ENCODE measurements at regions not wholly inside any gene's neighbourhood (a gene's known extent, or its start where the extent isn't known, plus 50 kb on each side); places are given as distances from the start of the nearest gene placed in this dataset.

- intact Hi-C loops (cut with DNase I; ENCODE audit: low total_unique reads) = no loop called here
- Histone ChIP-seq H3K36me3 (no peaks in the 10 kb centered on the region), H3K27me3 (no peaks in the 10 kb centered on the region), H3K4me3 (no peak overlapping the region), H3K27ac (no peak overlapping the region), H3K9me3 (no peaks in the 10 kb centered on the region), H3K4me1 (no peaks in the 10 kb centered on the region)
- no peak for TF ChIP-seq CTCF (IDR thresholded peaks at IDR 0.05)
- DNase-seq = no peak
Measured at GRCh38 chr16:72262711-72263110, 90.8 kb upstream of the PMFBP1 start.

- no peaks in the 10 kb centered on the region for H3K36me3 ChIP-seq
- H3K27ac ChIP-seq = no peak overlapping the region
- intact Hi-C loops (cut with DNase I; ENCODE audit: low total_unique reads) = no loop called here
- no peak for TF ChIP-seq CTCF (IDR thresholded peaks at IDR 0.05)
- no peak overlapping the region for H3K4me3 ChIP-seq
- H3K9me3 ChIP-seq = no peaks in the 10 kb centered on the region
- no peaks in the 10 kb centered on the region for H3K27me3 ChIP-seq
- H3K4me1 ChIP-seq = peaks cover 0 to 4% (median 0%) of the 10 kb centered on the region in 4 donors
- DNase-seq = no peak
Measured at GRCh38 chr16:72261127-72261526, 89.2 kb upstream of the PMFBP1 start.

GRCh38 chr16:72256398-72257066, 84.6 kb upstream of the PMFBP1 start:
- H3K36me3 ChIP-seq = no peaks in the 10 kb centered on the region
- H3K9me3 ChIP-seq = no peaks in the 10 kb centered on the region
- peaks cover 0 to 9% (median 0%) of the 10 kb centered on the region in 4 donors for H3K4me1 ChIP-seq
- TF ChIP-seq CTCF (IDR thresholded peaks at IDR 0.05) = no peak
- DNase-seq = peak in 1 of 2 donors; percentile 38
- H3K4me3 ChIP-seq = no peak overlapping the region
- no peak overlapping the region for H3K27ac ChIP-seq
- no peaks in the 10 kb centered on the region for H3K27me3 ChIP-seq
- intact Hi-C loops (cut with DNase I; ENCODE audit: low total_unique reads) = no loop called here

- DNase-seq = no peak
Measured at GRCh38 chr16:72255786-72256185, 83.8 kb upstream of the PMFBP1 start.

GRCh38 chr16:72247821-72248253, 75.9 kb upstream of the PMFBP1 start:
- intact Hi-C loops (cut with DNase I; ENCODE audit: low total_unique reads) = no loop called here
- H3K27ac ChIP-seq = peak overlapping the region; percentile 6 to 8
- DNase-seq = peak in 1 of 2 donors; percentile 27
- no peaks in the 10 kb centered on the region for H3K27me3 ChIP-seq
- H3K4me1 ChIP-seq = peaks cover 0 to 12% (median 0%) of the 10 kb centered on the region in 4 donors
- no peaks in the 10 kb centered on the region for H3K9me3 ChIP-seq
- TF ChIP-seq CTCF (IDR thresholded peaks at IDR 0.05) = no peak
- no peaks in the 10 kb centered on the region for H3K36me3 ChIP-seq
- no peak overlapping the region for H3K4me3 ChIP-seq

More at GRCh38 chr16:72255786-72256185, 83.8 kb upstream of the PMFBP1 start:
- H3K27ac ChIP-seq = no peak overlapping the region
- H3K4me3 ChIP-seq = no peak overlapping the region
- TF ChIP-seq CTCF (IDR thresholded peaks at IDR 0.05) = no peak
- no peaks in the 10 kb centered on the region for H3K27me3 ChIP-seq
- H3K36me3 ChIP-seq = no peaks in the 10 kb centered on the region
- intact Hi-C loops (cut with DNase I; ENCODE audit: low total_unique reads) = no loop called here
- no peaks in the 10 kb centered on the region for H3K9me3 ChIP-seq
- peaks cover 0 to 9% (median 0%) of the 10 kb centered on the region in 4 donors for H3K4me1 ChIP-seq

Data from tibial artery (tissue), 4 donors.